ENCODE measurements at regions not wholly inside any gene's neighbourhood (a gene's known extent, or its start where the extent isn't known, plus 50 kb on each side); places are given as distances from the start of the nearest gene placed in this dataset.

DNA sequence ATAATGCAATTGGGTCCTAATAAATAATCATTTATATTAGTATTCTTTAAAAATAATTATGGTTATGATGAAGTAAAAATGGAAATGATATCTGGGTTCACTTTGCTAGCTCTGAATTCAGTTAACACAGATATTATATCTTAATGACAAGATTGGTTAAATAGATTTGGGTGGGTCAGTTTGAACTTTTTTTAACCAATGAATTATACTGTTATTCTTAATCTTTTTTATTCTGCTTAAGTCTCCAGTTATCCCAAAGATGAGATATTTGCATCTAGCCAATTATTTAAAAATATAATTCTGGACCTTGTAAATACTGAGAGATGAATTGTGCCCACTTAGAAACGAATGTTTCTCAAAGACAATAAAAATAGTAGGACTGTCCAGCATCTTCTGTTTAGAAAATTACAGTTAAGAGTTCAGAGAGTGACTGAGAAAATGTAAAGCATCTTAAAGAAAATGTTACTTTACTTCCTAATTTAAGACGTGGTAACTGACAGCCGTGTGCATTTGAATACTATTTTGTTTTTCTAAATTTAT, 345.2 kb downstream of the USP25 start:
- no peak for DNase-seq

- no peak for DNase-seq
These were observed 346.0 kb downstream of the USP25 start for GRCh38 chr21:16075649-16076282.

GRCh38 chr21:16076465-16076864, 346.7 kb downstream of the USP25 start:
- no peak for DNase-seq

GRCh38 chr21:16078382-16078781, 348.6 kb downstream of the USP25 start:
- no peak for DNase-seq

DNA sequence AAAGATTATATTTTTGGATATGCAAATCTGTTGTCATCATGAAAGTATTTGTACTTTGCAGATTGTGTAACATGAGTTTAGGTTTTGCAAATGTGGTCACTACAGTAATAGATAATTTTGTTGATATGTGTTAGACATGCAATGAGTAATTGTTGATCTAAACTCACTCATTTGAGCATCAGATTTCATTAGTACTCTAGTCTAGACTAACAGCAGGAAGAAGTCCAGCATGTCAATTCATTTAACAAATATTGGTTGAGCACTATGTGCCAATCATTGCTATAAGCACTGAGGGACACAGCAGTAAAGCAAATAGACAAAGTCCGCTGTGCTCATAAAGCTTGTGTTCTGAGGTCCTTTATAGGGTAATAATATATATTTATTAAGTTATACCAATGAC, 350.0 kb downstream of the USP25 start:
- no peak for DNase-seq

- no peak for DNase-seq
These were observed 351.5 kb downstream of the USP25 start for GRCh38 chr21:16081304-16081703.

GRCh38 chr21:16082038-16082816, 352.4 kb downstream of the USP25 start:
- no peak for DNase-seq

DNA sequence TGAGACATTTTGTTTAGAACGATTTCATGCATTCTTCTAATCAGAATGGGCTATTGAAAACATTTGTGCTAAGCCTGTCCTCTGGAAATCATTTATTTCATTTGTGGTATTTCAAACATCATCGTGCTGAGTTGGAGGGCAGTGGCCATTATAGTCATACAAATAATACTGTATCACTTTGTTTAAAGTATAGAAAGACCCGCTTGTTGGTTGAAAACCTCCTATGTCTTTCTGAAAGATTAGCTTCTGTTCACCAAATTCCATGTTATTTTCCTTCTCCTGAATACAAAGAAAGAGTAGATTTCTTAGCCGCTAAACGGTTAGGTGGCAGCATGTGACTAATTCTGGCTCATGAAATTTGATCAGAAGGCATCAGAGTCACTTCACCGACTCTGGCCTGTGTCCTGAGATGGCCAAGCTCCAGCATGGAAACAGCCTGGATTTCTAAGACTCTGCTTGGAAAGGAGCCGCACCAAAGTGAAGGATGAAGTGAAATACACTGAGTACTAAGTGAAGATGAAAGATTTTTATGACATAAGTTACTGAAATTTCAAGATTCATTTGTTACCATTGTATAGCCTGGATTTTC, 355.1 kb downstream of the USP25 start:
- no peak for DNase-seq

DNA sequence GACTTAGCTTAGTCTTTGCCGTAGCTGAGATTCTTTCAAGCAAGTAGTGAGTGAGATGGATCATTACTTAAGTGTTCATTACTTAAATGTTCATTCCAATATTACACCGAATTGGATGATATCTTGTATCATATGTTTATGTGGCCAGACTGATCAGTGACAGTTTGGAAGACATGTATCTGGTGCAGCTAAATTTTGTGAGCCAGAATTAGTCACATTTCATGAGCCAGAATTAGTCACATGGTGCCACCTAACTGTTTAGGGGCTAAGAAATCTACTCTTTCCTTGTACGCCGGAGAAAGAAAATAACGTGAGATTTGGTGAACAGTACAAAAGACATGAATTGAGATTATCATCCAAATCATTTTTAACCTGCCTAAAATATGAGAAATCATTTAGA, 355.6 kb downstream of the USP25 start:
- DNase-seq, result no peak

DNA sequence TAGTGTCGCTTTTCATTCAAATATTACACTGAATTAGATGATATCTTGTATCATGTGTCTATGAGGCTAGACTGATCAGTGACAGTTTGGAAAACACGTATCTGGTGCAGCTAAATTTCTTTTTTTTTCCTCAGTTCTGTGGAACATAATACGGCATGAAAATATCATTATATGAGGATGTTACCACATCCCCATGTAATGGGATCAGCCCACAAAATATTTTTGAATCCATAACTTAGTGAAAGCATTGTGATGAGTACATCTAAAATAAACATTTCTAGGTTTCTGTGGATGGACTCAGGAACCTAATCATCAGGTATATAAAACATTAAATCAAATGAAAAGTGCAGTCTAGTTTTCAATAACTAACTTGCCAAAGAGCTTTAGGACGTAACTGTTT, 356.3 kb downstream of the USP25 start:
- DNase-seq, result no peak

GRCh38 chr21:16086936-16087335, 357.2 kb downstream of the USP25 start:
- no peak for DNase-seq

GRCh38 chr21:16087523-16087922, 357.7 kb downstream of the USP25 start:
- DNase-seq, result no peak

- DNase-seq, result no peak
These were observed 358.3 kb downstream of the USP25 start for GRCh38 chr21:16088056-16088455.

- no peak for DNase-seq
These were observed 365.2 kb downstream of the USP25 start for GRCh38 chr21:16095005-16095404.

GRCh38 chr21:16096988-16097387, 367.2 kb downstream of the USP25 start:
- DNase-seq, result no peak

GRCh38 chr21:16102113-16102512, 372.3 kb downstream of the USP25 start:
- DNase-seq, result no peak

GRCh38 chr21:16108561-16109075, 378.8 kb downstream of the USP25 start:
- no peak for DNase-seq

- DNase-seq, result no peak
These were observed 383.4 kb downstream of the USP25 start for GRCh38 chr21:16113052-16113715.

GRCh38 chr21:16115461-16115860, 385.7 kb downstream of the USP25 start:
- DNase-seq, result no peak

DNA sequence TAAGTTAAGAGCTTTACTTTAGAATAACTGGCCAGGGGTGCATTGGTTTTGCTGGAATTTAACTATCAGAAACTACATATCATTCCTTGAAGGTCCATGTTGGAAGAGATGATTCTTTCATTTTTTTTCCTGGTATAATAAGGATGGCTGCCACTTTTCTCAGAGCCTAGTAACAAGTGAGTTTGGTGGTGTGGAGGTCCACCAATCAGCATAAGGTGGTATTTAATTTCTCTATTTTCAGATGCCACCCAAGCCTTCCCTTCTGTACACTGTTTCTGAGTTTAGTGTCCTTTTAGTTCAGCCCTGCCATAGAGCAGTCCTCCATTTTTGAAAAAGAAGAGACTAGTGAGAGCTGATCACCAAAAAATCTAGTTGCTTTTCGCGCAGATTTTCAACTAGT, 386.3 kb downstream of the USP25 start:
- no peak for DNase-seq

GRCh38 chr21:16116798-16117197, 387.0 kb downstream of the USP25 start:
- DNase-seq, result no peak

- DNase-seq, result no peak
These were observed 387.5 kb downstream of the USP25 start for GRCh38 chr21:16117331-16117730.
